HG02870 (cell line): ENCODE measurements at regions not wholly inside any gene's neighbourhood (a gene's known extent, or its start where the extent isn't known, plus 50 kb on each side); places are given as distances from the start of the nearest gene placed in this dataset.

Experiments
- ATAC-seq: cut with Tn5 transposase; IDR thresholded peaks from one replicate; pipeline ENCODE4 v1.9.1; 2021; ENCODE audit warnings: mild to moderate bottlenecking, moderate library complexity; ENCODE audit not compliant: unreplicated experiment

DNA sequence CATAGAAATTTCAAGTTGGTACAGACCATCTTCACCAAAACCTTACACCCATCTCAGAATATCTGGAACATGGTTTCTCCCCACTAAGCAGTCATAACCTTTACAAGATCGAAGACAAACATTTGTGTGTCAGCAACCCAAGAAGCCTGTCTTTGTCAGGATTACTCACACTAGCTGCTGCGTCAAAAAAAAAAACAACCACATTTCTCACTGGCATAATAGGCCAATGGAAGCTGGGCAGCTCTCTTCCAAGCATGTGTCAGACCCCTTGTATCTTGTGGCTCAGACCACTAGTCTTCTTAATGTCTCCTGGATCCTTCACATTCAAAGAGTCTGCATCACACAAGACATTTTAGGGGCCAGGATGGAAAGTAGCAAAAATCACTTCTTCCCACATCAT lies 266.9 kb upstream of the IGF1R start:
- no peak for ATAC-seq

- ATAC-seq, result no peak
Measured at GRCh38 chr15:98382139-98382538, 266.2 kb upstream of the IGF1R start.

- ATAC-seq, result no peak
Measured at GRCh38 chr15:98383571-98383970, 264.8 kb upstream of the IGF1R start.

GRCh38 chr15:98384328-98385029 lies 263.9 kb upstream of the IGF1R start:
- no peak for ATAC-seq

DNA sequence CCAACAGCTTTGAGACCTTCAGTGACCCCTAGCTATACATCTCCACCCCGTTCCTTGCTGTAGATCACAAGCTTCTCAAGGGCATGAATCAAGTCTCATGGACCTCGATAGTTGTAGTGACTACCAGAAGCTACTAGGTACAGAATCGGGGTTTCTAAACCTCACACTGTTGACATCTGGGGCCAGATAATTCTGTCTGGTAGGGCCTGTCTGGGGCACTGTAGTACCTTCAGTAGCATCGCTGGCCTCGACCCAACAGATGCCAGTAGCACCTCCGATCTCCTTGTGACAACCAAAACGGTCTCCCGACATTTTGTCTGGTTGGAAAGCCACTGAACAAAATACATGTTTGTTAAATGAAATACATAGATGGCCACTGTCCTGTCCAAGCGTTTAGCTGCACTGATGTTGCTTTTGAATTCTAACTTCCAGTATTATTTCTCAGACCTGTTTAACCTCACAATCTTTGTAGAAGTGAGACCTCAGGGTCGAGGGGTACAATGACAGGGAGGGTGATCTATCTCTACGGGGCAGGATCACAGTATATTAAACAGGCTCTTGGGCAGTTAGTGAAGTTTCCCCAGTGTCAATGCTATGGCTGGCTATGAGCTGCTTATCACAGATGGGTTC lies 262.5 kb upstream of the IGF1R start:
- no peak for ATAC-seq

GRCh38 chr15:98386561-98386960 lies 261.8 kb upstream of the IGF1R start:
- no peak for ATAC-seq

DNA sequence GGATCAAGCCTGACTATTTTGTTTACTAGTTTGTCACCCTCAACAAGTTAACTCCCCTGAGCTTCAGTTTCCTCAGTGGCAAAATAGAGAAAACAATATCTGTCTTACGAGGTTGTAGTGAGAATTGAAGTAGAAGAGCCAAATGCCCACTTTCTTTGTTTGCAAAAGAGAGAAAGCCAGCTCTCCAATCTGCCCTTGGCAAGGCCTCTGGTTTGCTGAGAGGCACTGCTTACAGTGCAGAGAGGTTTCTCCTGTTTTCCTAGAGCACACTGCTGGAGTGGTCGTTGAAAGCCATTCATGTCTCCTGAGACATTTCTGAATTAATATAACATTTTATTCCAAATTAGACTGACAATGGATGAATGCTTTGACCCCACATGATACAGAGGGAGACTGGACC lies 260.5 kb upstream of the IGF1R start:
- ATAC-seq, result no peak

- ATAC-seq, result no peak
Measured at GRCh38 chr15:98390946-98391530, 257.3 kb upstream of the IGF1R start.

DNA sequence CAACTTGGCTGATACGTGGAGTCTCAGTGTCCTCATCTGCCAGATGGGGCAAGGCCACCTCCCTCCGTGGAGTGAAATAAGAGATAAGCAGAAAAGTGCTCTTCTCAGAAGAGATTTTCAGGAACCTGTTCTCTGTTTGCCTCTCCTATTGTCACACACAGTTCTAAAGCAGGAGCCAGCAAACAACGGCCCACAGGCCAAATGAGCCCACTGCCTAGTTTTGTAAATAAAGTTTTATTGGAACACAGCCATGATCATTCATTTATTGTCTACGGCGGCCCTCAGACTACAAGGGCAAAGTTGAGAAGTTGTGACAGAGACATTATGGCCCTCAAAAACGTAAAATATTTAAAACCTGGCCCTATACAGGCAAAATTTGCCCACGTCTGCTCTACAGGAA lies 256.8 kb upstream of the IGF1R start:
- ATAC-seq, result no peak

GRCh38 chr15:98393471-98393870 lies 254.9 kb upstream of the IGF1R start:
- no peak for ATAC-seq

GRCh38 chr15:98394546-98394945 lies 253.8 kb upstream of the IGF1R start:
- no peak for ATAC-seq

- no peak for ATAC-seq
Measured at GRCh38 chr15:98395974-98396610, 252.2 kb upstream of the IGF1R start.

DNA sequence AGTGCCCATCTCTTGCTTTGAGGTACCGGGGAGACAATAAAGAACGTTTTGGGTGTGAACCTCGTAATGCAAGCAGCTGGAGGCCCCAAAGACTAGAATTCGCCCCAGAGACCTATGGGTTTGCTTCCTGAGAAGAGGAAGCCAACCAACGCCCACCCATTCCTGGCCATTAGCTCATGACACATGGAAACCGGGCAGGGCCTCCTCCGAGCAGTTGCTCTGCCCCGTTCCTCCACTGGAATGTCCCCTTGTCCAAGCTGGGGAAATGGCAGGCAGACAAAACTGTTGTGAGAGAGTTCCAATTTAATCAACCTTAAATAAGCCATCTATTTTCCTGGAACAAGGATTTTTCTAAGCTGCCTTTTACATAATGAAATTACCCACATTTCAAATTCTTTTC lies 250.9 kb upstream of the IGF1R start:
- no peak for ATAC-seq

GRCh38 chr15:98398056-98398455 lies 250.3 kb upstream of the IGF1R start:
- no peak for ATAC-seq

DNA sequence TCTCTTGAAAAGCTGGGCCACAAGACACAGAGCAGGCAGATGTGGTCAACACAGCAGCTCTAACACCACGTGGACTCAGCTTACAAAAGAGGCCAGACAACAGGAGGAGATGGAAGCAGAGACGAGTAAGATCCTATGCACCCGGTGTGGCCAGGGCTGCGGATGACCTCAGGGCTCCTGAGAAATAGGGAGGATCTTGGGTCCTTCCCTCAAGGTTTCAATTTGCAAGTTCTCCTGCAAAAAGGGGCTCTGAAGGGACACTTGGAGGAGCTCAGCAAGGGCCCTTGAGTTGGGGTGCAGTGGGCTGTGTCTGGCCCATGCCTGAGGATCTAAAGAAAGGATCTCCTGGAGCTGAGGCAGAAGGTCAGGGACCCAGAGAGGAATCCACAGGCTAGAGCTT lies 249.5 kb upstream of the IGF1R start:
- no peak for ATAC-seq

- no peak for ATAC-seq
Measured at GRCh38 chr15:98400120-98400519, 248.2 kb upstream of the IGF1R start.

DNA sequence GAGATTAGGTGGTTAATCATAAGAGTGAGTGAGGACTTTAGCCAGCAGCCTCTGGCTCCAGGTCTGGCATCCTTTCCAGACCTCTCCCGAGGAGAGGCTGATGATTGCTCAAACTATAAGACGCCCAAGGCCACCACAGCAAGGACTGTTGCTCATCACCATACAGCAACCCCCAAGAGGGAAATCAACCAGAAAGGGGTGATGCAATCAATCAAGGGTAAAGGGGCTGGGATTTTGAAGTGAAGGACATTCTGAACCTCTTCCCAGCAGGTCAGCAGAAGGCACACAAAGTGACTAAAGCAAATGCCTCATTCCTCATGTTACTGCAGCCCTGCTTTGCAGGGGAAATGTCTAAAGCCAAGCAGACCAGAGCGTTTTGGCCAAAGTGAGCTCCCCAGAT lies 247.3 kb upstream of the IGF1R start:
- ATAC-seq, result no peak

DNA sequence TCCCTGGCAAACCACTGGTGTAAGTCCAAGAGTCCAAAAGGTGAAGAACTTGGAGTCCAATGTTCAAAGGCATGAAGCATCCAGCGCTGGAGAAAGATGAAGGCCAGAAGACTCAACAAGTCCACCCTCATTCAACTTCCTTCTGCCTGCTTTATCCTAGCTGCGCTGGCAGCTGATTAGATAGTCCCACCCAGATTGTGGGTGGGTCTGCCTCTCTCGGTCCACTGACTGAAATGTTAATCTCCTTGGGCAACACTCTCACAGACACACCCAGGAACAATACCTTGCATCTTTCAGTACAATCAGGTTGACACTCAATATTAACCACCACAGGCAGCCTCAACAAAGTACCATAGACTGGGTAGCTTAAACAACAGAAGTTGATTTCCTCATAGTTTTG lies 245.9 kb upstream of the IGF1R start:
- ATAC-seq, result no peak

- ATAC-seq, result no peak
Measured at GRCh38 chr15:98403169-98403568, 245.2 kb upstream of the IGF1R start.

DNA sequence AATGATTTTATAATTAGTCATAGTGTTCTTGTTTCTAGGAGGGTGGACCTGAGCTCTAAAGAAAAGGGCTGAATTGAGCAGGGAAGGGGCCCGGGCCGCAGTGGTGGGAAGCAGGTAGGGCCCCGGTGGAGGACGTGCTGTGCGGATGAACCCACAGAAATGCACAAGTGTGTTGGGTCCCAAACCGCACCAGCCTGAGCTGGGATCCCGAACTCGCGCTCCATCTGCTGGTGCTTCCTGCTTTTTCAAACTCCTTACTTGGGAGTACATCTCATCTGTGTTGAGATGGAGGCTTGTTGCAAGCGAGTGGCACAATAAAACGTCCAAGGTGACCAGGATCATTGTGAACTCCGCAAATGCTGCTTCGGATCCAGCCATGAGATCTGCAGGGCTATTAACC lies 244.8 kb upstream of the IGF1R start:
- no peak for ATAC-seq

DNA sequence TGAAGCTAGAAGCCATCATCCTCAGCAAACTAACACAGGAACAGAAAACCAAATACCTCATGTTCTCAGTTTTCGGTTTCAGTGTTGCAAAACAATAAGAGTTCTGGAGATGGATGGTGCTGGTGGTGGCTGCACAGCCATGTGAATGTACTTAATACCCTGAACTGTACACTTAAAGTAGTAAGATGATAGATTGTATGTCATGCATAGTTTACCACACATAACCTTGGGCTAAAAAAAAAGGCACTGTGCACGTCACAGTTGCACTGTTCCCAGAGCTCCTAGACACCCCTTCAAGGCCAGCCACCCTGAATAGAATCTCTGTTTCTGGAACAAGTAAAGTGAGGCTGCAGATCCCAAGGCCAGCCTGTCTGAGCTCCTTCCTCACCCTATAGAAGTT lies 243.3 kb upstream of the IGF1R start:
- ATAC-seq, result no peak

DNA sequence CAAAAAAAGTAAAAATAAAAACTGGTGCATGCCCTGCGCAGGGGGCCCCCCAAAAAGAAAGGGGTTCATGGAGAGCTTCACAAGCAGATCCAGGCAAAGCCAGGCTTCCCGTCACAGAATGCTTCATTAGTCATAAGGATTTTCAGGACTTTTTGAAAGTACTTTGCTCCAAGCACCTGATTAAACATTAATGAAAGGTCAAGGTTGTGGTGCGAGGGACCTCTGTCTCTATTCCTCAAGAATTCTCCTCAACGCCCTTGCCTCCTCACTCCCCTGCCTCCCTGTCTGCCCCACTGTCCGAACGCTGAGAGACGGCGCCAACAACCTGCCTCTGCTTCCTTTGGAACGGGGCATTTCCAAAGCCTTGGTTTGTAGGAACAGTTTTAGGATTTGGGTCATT lies 240.1 kb upstream of the IGF1R start:
- ATAC-seq, result no peak
